Colon (tissue), 2 donors: ENCODE measurements at regions not wholly inside any gene's neighbourhood (a gene's known extent, or its start where the extent isn't known, plus 50 kb on each side); places are given as distances from the start of the nearest gene placed in this dataset.

ENCODE experiments used
- FAIRE-seq: peaks from 2 replicates; lab custom pipeline; 2012; peaks lifted over from hg19 to GRCh38; lab: Jason Lieb, UNC
- donor health status: control.
- donor health status: control.

DNA sequence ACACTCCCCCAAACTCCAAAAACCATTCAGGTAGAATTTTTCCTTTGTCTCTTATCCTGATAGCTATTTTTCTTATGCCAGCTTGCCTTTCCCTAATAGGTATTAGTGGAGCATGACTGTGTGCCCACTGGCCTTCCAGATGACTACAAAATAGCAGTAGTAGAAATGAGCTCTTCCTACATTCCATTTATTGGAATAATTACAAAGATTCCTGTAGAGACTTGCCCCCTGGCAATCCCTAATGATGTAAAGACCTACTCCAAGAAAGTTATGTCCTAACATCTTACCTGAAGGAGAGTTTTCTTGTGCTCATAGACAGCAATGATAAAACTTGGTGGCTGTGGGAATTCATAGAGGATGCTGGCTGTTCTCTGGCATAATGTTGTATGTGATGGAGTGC lies 501.8 kb downstream of the GATA3 start:
- FAIRE-seq = no peak

DNA sequence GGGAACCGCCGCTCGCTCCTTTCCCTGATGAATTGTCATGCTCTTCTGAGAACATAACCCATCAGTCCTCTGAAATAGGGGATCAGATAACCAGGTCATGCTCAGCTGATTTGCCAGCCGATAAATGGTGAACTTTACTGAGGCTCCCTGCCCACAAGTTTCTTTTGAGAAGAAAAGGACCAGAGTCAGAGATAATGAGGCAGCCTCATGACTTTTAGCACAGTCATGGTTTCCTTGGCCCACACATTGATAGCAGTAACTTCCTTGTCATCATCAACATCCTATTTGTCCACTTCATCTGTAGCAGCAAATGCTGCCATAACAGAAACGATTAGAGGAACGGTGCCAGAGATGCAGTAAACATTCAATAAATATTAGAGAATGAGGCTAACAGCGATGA lies 509.0 kb downstream of the GATA3 start:
- FAIRE-seq = no peak

DNA sequence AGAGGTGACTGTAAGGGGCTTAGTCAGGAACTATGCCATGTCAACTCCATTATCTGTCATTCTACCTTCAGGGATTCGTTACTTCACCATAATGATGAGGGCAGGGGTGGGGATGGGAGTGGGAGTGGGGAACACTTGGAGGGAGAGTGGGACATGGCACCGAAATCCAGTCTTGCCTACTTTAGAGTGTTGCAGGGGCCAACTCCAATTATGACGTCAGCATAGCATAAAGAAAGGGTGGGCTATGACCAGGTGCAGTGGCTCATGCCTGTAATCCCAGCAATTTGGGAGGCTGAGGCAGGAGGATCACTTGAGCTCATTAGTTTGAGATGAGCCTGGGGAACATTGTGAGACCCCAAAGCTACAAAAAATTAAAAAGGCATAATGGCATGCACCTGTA lies 512.2 kb downstream of the GATA3 start:
- no peak for FAIRE-seq

DNA sequence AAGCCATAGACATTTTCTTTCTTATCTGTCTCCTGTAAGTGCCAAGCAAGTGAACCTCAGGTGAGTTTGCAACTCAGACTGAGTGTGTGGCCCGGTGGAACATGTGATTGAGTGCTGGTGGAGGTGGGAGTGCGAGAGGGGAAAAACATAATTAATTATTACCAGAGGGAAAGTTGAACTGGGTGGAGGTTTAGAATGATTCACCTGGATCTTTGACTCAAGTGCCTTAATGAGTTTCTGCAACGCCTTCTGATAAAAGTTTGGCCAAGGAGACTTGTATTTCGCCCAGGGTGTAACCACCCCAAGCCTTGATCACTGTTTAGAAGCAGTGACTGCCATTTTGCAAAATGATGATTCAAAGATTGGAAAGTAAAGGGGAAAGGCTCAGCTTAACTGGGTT lies 513.9 kb downstream of the GATA3 start:
- no peak for FAIRE-seq

- no peak for FAIRE-seq
Observed at GRCh38 chr10:8575620-8576019, 521.1 kb downstream of the GATA3 start.

DNA sequence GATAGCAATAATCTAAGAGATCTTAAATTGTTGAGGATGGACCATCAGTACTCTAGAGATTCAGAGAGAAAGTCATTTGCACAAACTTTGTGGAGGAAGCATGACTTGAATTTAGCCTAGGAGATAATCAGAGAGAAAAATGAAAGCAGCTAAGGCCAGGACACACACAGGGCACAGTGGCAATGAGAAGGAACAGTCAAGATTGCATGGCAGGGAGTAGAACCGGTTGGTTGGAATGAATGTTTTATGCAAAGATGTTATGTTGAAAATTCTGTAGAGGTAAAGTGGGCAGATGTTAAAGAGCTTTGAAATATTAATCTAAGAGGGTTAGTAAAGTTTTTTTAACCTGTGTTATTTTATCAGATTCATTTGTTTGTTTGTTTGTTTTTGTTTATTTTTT lies 521.8 kb downstream of the GATA3 start:
- FAIRE-seq = no peak

DNA sequence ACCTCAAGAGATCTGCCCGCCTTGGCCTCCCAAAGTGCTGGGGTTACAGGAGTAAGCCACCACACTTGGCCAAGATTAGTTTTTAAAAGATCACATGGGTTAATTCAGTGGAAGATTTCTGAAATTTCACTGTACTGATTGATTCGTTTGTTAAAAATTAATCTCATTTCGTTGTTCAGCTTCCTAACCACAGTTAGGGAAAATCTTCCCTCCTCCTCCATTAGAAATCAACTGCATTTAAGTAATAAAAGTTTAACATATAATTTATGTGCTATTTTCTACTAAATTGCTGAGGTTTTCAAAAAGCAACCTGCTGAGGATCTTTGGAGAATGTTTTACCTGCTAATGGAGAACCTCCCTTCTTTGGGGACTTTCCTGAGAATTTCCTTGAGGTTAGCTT lies 522.4 kb downstream of the GATA3 start:
- no peak for FAIRE-seq

- FAIRE-seq = no peak
Observed at GRCh38 chr10:8577686-8578085, 523.2 kb downstream of the GATA3 start.

- no peak for FAIRE-seq
Observed at GRCh38 chr10:8581521-8582225, 527.2 kb downstream of the GATA3 start.

GRCh38 chr10:8583096-8583495 lies 528.6 kb downstream of the GATA3 start:
- FAIRE-seq = no peak

GRCh38 chr10:8584666-8585065 lies 530.2 kb downstream of the GATA3 start:
- no peak for FAIRE-seq

DNA sequence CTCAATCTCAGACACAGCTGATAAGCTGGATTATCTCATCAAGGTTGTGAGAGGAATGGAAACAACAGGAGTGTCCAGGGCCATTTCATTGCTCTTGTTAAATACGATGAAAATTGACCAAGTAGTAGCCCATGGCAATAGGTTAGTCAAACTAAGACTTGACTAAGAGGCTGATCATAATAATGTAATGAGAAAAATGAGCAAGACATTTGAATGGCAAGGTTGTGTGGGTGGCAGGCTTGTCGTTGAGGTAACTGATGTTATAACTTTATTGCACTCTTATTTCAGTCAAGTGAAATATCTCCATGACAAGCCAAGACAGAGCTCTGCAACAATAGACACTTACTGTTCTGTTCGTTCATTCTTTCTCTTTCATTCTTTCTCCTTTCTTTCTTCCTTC lies 532.0 kb downstream of the GATA3 start:
- FAIRE-seq = no peak

DNA sequence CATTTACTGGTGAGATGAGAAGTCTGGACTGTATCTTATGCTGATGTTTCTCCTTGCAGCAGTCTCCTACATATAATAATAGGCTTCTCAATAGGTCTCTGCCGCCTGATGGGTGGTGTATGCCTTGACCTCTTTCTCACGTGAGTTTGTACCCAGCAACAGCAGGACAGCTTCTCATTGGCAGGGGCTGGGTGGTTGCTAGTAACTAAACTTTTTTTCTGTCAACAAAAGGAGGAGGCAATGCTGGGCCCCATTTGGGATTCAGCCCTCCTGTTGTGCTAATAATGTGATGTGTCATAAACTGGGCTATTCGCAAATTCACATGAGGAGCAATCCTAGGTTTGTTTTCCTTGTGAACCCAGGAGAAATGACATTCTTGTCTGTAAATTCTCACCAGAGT lies 533.6 kb downstream of the GATA3 start:
- FAIRE-seq = no peak

GRCh38 chr10:8590518-8590917 lies 536.0 kb downstream of the GATA3 start:
- FAIRE-seq = no peak

GRCh38 chr10:8591640-8592039 lies 537.2 kb downstream of the GATA3 start:
- FAIRE-seq = no peak

GRCh38 chr10:8594176-8594575 lies 539.7 kb downstream of the GATA3 start:
- FAIRE-seq = no peak

DNA sequence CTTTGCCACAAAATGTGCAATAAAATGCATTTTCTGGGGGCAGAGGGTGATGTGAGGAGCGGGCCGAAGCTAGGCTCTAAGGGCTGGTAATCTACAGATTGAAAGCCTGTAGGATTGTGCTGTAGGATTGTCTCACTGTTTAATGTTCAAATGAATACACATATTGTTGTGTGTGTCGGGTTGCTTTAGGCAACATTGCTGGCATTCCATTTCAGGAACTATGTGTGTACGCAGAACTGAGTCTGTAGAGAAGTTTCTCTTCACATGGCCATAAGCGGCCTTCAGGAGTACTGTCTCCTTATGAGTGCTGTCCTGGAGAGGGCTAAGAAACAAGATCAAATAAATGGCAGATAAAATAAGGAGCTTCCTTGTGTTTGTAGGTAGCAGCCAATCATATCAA lies 540.2 kb downstream of the GATA3 start:
- no peak for FAIRE-seq

DNA sequence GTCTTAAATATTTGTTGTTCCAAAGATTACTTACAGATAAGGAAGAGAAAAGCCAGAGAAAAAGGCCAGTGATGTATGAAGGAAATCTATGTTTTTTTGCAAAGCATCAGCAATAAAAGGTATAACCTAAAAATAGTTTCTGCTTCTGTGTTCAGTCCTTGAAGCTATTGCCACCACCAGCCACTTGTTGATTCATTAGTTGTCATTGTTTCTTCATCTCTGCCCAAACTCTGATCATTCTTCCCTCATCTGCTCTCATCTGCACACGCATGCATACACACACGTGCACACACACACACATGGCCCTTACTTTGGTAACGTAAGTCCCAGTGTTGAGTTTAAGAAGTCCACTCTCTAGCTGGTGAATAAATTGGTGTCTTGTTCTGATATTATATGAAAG lies 540.7 kb downstream of the GATA3 start:
- FAIRE-seq = no peak

DNA sequence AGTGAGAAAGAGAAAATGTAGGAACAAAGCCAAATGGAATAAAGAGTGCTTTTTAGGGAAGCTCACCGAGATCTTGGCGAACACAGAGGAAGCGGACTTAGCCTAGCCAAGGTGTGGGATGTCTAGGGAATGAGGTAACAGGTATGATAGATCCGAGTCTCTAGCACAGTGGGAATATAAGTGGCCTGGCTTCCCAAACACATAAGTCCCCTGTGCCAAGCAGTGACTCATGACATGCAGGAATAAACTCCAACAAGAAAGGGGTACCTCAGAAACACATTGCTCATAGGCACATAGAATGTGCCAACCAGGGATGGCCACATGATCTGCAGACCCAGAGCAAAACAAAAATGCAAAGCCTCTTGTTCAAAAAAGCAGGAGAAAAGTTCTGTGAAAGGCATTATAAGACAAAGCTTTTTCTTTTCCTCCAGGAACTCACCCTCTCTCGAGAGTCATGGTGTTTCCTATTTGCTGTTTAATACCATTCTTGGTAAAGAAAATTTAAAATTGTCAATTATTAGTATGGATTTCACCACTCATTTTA lies 542.5 kb downstream of the GATA3 start:
- FAIRE-seq = no peak

DNA sequence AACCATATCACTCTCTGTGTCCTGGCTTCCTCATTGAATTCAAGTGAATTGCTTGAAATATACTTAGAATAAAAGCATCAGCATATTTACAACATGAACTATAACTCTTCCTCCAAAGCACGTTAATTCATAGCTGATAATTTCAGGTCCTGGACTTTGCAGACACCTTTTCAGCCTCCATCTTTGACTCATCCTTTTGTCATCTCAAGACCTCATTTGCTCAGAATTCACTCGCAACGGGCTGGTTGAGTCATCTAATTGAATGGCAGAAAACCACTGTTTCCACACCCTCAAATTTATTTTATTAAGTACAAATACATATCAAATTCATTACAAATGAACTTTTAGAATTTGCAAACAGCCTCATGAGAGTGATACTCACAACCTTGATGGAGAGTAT lies 545.7 kb downstream of the GATA3 start:
- FAIRE-seq = no peak

DNA sequence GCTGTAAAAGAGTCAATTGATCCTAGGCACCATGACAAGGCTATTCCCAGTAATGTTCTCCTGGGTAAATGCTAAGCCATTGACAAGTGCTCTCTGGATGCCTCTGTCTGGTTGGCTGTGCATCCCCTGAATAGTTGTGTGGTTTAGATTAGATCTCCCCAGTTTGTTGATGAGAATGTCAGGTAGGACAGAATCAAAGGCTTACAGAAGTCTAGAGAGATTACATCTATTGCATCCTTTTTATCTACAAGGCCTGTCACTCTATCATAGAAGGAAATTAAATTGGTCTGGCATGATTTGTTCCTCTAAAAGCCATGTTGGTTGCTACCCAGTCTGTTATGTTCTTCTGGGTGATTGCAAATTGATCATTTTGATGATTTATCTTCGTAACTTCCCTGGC lies 548.3 kb downstream of the GATA3 start:
- FAIRE-seq = no peak

- FAIRE-seq = no peak
Observed at GRCh38 chr10:8614054-8614565, 559.6 kb downstream of the GATA3 start.

GRCh38 chr10:8615118-8615517 lies 560.6 kb downstream of the GATA3 start:
- no peak for FAIRE-seq

GRCh38 chr10:8616166-8616565 lies 561.7 kb downstream of the GATA3 start:
- FAIRE-seq = no peak
